SK-N-SH (cell line): ENCODE measurements at regions not wholly inside any gene's neighbourhood (a gene's known extent, or its start where the extent isn't known, plus 50 kb on each side); places are given as distances from the start of the nearest gene placed in this dataset.

Experiments used
- CTCF ChIA-PET: fragments of 300-600, 350-600 bp; formaldehyde crosslinking; extraction: SDS; loops from one replicate; lab custom pipeline; 2021; lab: Yijun Ruan, JAX
- POLR2A ChIA-PET: fragments of 350-600 bp; sonication (Branson Sonifier 250); formaldehyde crosslinking; extraction: SDS; loops from one replicate; lab custom pipeline; 2020; ENCODE audit warnings: antibody characterized with exemption, inconsistent platforms; lab: Yijun Ruan, JAX
- DNase-seq: peaks from one replicate; pipeline ENCODE4 v3.0.0; 2012
- H2AFZ ChIP-seq: fragments of 200-600 bp; sonication (generic); 2 replicates; pipeline ENCODE4 v1.8.1; 2016; ENCODE audit warnings: antibody characterized with exemption, mild to moderate bottlenecking, low read depth
- H3F3A ChIP-seq: fragments of 200-600 bp; sonication (generic); replicated peaks from 2 replicates; pipeline ENCODE3; 2016; ENCODE audit warnings: antibody characterized with exemption, mild to moderate bottlenecking; ENCODE audit not compliant: insufficient read depth
- H3K27ac ChIP-seq, 2 experiments: fragments of 200-500 bp in 1 of 2; fragments of 200-600 bp in 1 of 2; sonication (Bioruptor generic) in 1 of 2; sonication (generic), shearing (Covaris generic) in 1 of 2; 2 replicates each; pipeline versions ENCODE4 v1.5.1 to v1.6.1; 2014 to 2016; ENCODE audit warnings: low read depth in 2 of 2, inconsistent platforms in 1 of 2, low read length in 1 of 2, mild to moderate bottlenecking in 1 of 2, mixed read lengths in 1 of 2
- H3K27me3 ChIP-seq: fragments of 200-600 bp; sonication (generic), shearing (Covaris generic); 2 replicates; pipeline ENCODE4 v1.6.1; 2016; ENCODE audit warnings: mixed run types; ENCODE audit not compliant: insufficient read depth
- H3K36me3 ChIP-seq, 2 experiments: fragments of 200-500 bp in 1 of 2; fragments of 200-600 bp in 1 of 2; sonication (Bioruptor generic) in 1 of 2; sonication (generic) in 1 of 2; replicated peaks in 1 of 2; 2 replicates each; pipeline versions ENCODE3 to v1.5.1; 2014 to 2016; ENCODE audit warnings: low read length in 1 of 2, mild to moderate bottlenecking in 1 of 2; ENCODE audit not compliant: insufficient read depth in 2 of 2, control insufficient read depth in 1 of 2
- H3K4me1 ChIP-seq, 2 experiments: fragments of 200-500 bp in 1 of 2; fragments of 200-600 bp in 1 of 2; sonication (Bioruptor generic) in 1 of 2; sonication (generic), shearing (Covaris generic) in 1 of 2; 2 replicates each; pipeline versions ENCODE4 v1.5.1 to v1.6.1; 2014 to 2016; ENCODE audit warnings: low read depth in 1 of 2, low read length in 1 of 2, mixed run types in 1 of 2; ENCODE audit not compliant: insufficient read depth in 2 of 2, control insufficient read depth in 1 of 2
- H3K4me2 ChIP-seq: fragments of 200-600 bp; sonication (generic), shearing (Covaris generic); 2 replicates; pipeline ENCODE4 v1.6.1; 2017; ENCODE audit warnings: mixed run types
- H3K4me3 ChIP-seq, 2 experiments: fragments of 200-500 bp in 1 of 2; fragments of 200-600 bp in 1 of 2; sonication (Bioruptor generic) in 1 of 2; sonication (generic), shearing (Covaris generic) in 1 of 2; 2 replicates each; pipeline versions ENCODE4 v1.5.1 to v1.8.1; 2014 to 2016; ENCODE audit warnings: low read depth in 2 of 2, inconsistent platforms in 1 of 2, low read length in 1 of 2, mild to moderate bottlenecking in 1 of 2, mixed read lengths in 1 of 2, moderate library complexity in 1 of 2
- H3K79me2 ChIP-seq: fragments of 200-600 bp; sonication (generic); 2 replicates; pipeline ENCODE4 v1.8.1; 2017; ENCODE audit warnings: mild to moderate bottlenecking; ENCODE audit not compliant: insufficient read depth
- H3K9ac ChIP-seq: fragments of 200-600 bp; sonication (generic); 2 replicates; pipeline ENCODE4 v1.6.1; 2017; ENCODE audit warnings: mixed run types
- H3K9me2 ChIP-seq: fragments of 200-600 bp; sonication (generic); 2 replicates; pipeline ENCODE4 v1.6.1; 2017; ENCODE audit warnings: mixed run types
- H3K9me3 ChIP-seq: fragments of 200-600 bp; sonication (generic); 2 replicates; pipeline ENCODE4 v1.6.1; 2017; ENCODE audit warnings: mixed run types, mild to moderate bottlenecking, moderate library complexity
- H4K20me1 ChIP-seq: fragments of 200-600 bp; sonication (generic); 2 replicates; pipeline ENCODE4 v1.6.1; 2017; ENCODE audit warnings: mild to moderate bottlenecking, mixed run types; ENCODE audit not compliant: insufficient read depth
- CTCF ChIP-seq: fragments of 200-600 bp; sonication (generic); IDR thresholded peaks from 2 replicates; pipeline ENCODE4 v1.6.1; 2017; ENCODE audit warnings: antibody characterized with exemption, mild to moderate bottlenecking, moderate library complexity
- EP300 ChIP-seq, 2 experiments: IDR thresholded peaks; 2 replicates each; pipeline versions ENCODE4 v1.4.0 to v1.6.1; 2012; ENCODE audit warnings: borderline replicate concordance in 1 of 2, low read depth in 1 of 2, low read length in 1 of 2
- GATA2 ChIP-seq: sonication (generic); formaldehyde crosslinking; IDR thresholded peaks from 2 replicates; pipeline ENCODE4 v1.5.0; 2020; ENCODE audit warnings: mild to moderate bottlenecking, missing genetic modification reagents
- JUND ChIP-seq: IDR thresholded peaks from 2 replicates; pipeline ENCODE4 v1.4.0; 2012
- MEF2A ChIP-seq: IDR thresholded peaks from 2 replicates; pipeline ENCODE4 v1.4.0; 2012; ENCODE audit warnings: low read depth, borderline replicate concordance
- NFIC ChIP-seq: IDR thresholded peaks from 2 replicates; pipeline ENCODE4 v1.4.0; 2012; ENCODE audit warnings: borderline replicate concordance
- RAD21 ChIP-seq: IDR thresholded peaks from 2 replicates; pipeline ENCODE4 v1.6.1; 2012; ENCODE audit warnings: mild to moderate bottlenecking, low read length
- RCOR1 ChIP-seq: fragments of 150-350 bp; IDR thresholded peaks from 2 replicates; pipeline ENCODE4 v1.6.1; 2017; ENCODE audit warnings: antibody characterized with exemption, low read length
- REST ChIP-seq: IDR thresholded peaks from 2 replicates; pipeline ENCODE4 v1.6.1; 2012; ENCODE audit warnings: mild to moderate bottlenecking, low read depth, low read length, moderate library complexity
- RXRA ChIP-seq: IDR thresholded peaks from 2 replicates; pipeline ENCODE4 v1.4.0; 2012; ENCODE audit warnings: low read depth, mild to moderate bottlenecking, borderline replicate concordance
- TCF12 ChIP-seq: IDR thresholded peaks from 2 replicates; pipeline ENCODE4 v1.4.0; 2012
- USF1 ChIP-seq: IDR thresholded peaks from 2 replicates; pipeline ENCODE4 v1.4.0; 2012; ENCODE audit warnings: low read depth, borderline replicate concordance
- WGBS: methylation state at CpG from one replicate; pipeline ENCODE4 v1.1.6; 2017; ENCODE audit warnings: low lambda C conversion rate; 5-methylcytosine and 5-hydroxymethylcytosine counted together
- TF ChIP-seq, protein P1 (sequence below): fragments of 150-350 bp; IDR thresholded peaks from 2 replicates; pipeline ENCODE4 v1.6.1; 2016; ENCODE audit warnings: mild to moderate bottlenecking, low read depth, low read length

DNA sequence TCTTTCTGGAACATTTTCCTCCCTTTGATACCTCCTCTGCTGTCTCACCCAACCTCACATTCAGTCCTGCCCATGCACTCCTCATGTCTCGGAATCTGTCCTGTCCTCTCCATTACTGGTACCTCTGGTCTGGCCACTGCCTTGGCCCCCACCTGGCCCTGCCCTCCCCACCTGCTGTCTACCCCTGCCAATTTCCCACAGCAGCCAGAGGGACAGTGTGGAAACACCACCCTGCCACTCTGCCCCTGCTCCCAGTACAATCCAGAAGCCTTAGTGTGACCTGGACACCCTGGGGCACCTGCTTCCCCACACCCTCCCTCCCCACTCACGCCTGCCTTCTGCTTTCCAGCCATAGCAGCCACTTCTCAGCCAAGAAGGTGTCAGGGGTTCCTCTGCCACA lies 534.4 kb downstream of the MATN1 start:
- H3K4me3 ChIP-seq, result no peak overlapping the region
- no peak for DNase-seq
- H3K9me3 ChIP-seq, result no peaks in the 10 kb centered on the region
- peaks cover 0 to 16% of the 10 kb centered on the region in 2 experiments; a peak in 1 of 4 replicates for H3K4me1 ChIP-seq
- H3K9ac ChIP-seq, result no peak overlapping the region
- no peaks in the 10 kb centered on the region for H3K27me3 ChIP-seq
- no peaks in the 10 kb centered on the region for H3K79me2 ChIP-seq
- H3F3A ChIP-seq, result no peaks in the 10 kb centered on the region
- no peaks in the 10 kb centered on the region for H3K36me3 ChIP-seq
- H3K4me2 ChIP-seq, result no peak overlapping the region
- H3K9me2 ChIP-seq, result no peaks in the 10 kb centered on the region
- 48% methylated on average over 2 of the region's 2 CpGs for WGBS
- H2AFZ ChIP-seq, result no peak overlapping the region
- no peak for TF ChIP-seq RXRA
- no peak for TF ChIP-seq CTCF
- no peak for TF ChIP-seq REST
- no peak for TF ChIP-seq EP300 (IDR thresholded peaks at IDR 0.05; ENCODE audit: borderline replicate concordance in 1 of 2, low read depth in 1 of 2, low read length in 1 of 2)
- TF ChIP-seq, protein P1, sequence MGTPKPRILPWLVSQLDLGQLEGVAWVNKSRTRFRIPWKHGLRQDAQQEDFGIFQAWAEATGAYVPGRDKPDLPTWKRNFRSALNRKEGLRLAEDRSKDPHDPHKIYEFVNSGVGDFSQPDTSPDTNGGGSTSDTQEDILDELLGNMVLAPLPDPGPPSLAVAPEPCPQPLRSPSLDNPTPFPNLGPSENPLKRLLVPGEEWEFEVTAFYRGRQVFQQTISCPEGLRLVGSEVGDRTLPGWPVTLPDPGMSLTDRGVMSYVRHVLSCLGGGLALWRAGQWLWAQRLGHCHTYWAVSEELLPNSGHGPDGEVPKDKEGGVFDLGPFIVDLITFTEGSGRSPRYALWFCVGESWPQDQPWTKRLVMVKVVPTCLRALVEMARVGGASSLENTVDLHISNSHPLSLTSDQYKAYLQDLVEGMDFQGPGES, result no peak
- TF ChIP-seq TCF12, result no peak
- no peaks in the 10 kb centered on the region for H4K20me1 ChIP-seq
- no peak overlapping the region for H3K27ac ChIP-seq
- CTCF ChIA-PET, result interaction anchor here (1.1 to 3.5 kb wide), 2 partner anchors 38 to 191 kb away, joined by 3 to 16 read pairs; no protein-coding TSS in a partner anchor
- POLR2A ChIA-PET, result no interaction called here

DNA sequence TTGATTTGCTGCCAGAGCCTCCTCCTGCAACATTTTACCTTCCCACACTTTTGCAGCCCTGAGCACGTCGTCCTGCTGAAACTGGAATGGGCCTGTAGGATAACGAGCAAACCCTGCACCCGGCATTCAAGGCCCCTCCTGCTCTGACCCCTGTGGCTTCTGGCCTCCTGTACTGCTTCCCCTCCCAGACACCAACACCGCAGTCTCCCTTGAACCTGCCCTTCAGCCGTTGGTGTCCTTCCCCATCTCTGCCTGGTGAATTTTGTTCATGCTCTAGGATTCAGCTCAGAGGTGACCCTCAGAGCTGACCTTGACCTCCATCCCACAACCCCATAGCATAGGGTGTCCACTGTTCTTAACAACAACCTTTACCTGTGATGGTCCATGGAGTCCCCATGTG lies 535.1 kb downstream of the MATN1 start:
- H2AFZ ChIP-seq, result no peak overlapping the region
- ChIA-PET POLR2A (no interaction called here), CTCF (interaction anchor here (1.1 to 3.5 kb wide), 2 partner anchors 39 to 192 kb away, joined by 3 to 16 read pairs; no protein-coding TSS in a partner anchor)
- H3K4me3 ChIP-seq, result no peak overlapping the region
- H3K27me3 ChIP-seq, result no peaks in the 10 kb centered on the region
- H3K9me3 ChIP-seq, result no peaks in the 10 kb centered on the region
- no peak for DNase-seq
- H3K9me2 ChIP-seq, result no peaks in the 10 kb centered on the region
- no peak overlapping the region for H3K9ac ChIP-seq
- no peaks in the 10 kb centered on the region for H3F3A ChIP-seq
- H4K20me1 ChIP-seq, result no peaks in the 10 kb centered on the region
- H3K79me2 ChIP-seq, result no peaks in the 10 kb centered on the region
- no peak overlapping the region for H3K27ac ChIP-seq
- H3K4me1 ChIP-seq, result peaks cover 0 to 16% of the 10 kb centered on the region in 2 experiments; a peak in 1 of 4 replicates
- H3K4me2 ChIP-seq, result no peak overlapping the region
- H3K36me3 ChIP-seq, result no peaks in the 10 kb centered on the region
- WGBS, result 38% methylated on average over 6 of the region's 6 CpGs
- TF ChIP-seq NFIC (no peak), TCF12 (no peak), RAD21 (no peak), USF1 (no peak), MEF2A (no peak), GATA2 (CRISPR knock-in tag) (no peak), RCOR1 (no peak), JUND (no peak), CTCF (no peak), REST (no peak)
